ENCODE measurements at regions not wholly inside any gene's neighbourhood (a gene's known extent, or its start where the extent isn't known, plus 50 kb on each side); places are given as distances from the start of the nearest gene placed in this dataset.

DNA sequence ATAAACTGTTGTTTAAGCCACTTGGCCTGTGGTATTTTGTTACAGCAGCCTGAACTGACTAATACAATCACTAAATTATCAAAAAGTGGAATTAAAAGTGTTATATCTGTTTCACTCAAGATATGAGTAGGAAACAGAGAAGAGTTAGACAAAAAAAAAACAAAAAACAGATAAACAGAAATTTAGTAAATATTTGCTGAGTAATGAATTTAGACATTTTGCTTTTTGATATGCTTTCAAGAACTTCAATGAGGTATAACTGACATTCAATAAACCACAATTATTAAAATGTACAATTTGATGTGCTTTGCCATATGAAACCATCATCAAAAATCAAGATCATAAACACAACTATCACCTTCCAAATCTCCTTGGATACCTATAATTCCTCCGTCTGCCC is 369.2 kb downstream of the PAX1 start:
- Histone ChIP-seq H3K27me3 (ENCODE audit: insufficient read depth, low read length, poor library complexity, severe bottlenecking) (no peaks in the 10 kb centered on the region), H3K4me1 (ENCODE audit: insufficient read depth, low read length, poor library complexity, severe bottlenecking) (no peaks in the 10 kb centered on the region), H3K4me2 (ENCODE audit: low read depth, low read length, poor library complexity, severe bottlenecking) (no peak overlapping the region), H3K79me2 (ENCODE audit: insufficient read depth, low read length) (no peaks in the 10 kb centered on the region), H3K4me3 (ENCODE audit: low read length, poor library complexity, severe bottlenecking) (no peak overlapping the region), H4K20me1 (ENCODE audit: insufficient read depth, low read length, poor library complexity, severe bottlenecking) (no peaks in the 10 kb centered on the region), H3F3A (ENCODE audit: low read depth) (no peaks in the 10 kb centered on the region), H3K9me3 (ENCODE audit: insufficient read depth, low read depth, low read length) (no peaks in the 10 kb centered on the region), H3K36me3 (ENCODE audit: insufficient read depth, low read length) (no peaks in the 10 kb centered on the region), H2AFZ (ENCODE audit: low read length) (no peak overlapping the region), H3K9ac (ENCODE audit: low read depth, low read length, poor library complexity, severe bottlenecking) (no peak overlapping the region), H3K9me2 (replicated peaks; ENCODE audit: low read depth, low read length) (no peaks in the 10 kb centered on the region)
- no peak for TF ChIP-seq EZH2phosphoT487 (IDR thresholded peaks at IDR 0.05; ENCODE audit: borderline replicate concordance)
- TF ChIP-seq, protein P1, sequence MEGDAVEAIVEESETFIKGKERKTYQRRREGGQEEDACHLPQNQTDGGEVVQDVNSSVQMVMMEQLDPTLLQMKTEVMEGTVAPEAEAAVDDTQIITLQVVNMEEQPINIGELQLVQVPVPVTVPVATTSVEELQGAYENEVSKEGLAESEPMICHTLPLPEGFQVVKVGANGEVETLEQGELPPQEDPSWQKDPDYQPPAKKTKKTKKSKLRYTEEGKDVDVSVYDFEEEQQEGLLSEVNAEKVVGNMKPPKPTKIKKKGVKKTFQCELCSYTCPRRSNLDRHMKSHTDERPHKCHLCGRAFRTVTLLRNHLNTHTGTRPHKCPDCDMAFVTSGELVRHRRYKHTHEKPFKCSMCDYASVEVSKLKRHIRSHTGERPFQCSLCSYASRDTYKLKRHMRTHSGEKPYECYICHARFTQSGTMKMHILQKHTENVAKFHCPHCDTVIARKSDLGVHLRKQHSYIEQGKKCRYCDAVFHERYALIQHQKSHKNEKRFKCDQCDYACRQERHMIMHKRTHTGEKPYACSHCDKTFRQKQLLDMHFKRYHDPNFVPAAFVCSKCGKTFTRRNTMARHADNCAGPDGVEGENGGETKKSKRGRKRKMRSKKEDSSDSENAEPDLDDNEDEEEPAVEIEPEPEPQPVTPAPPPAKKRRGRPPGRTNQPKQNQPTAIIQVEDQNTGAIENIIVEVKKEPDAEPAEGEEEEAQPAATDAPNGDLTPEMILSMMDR (conservative IDR thresholded peaks at IDR 0.05; ENCODE audit: low read length): no peak

DNA sequence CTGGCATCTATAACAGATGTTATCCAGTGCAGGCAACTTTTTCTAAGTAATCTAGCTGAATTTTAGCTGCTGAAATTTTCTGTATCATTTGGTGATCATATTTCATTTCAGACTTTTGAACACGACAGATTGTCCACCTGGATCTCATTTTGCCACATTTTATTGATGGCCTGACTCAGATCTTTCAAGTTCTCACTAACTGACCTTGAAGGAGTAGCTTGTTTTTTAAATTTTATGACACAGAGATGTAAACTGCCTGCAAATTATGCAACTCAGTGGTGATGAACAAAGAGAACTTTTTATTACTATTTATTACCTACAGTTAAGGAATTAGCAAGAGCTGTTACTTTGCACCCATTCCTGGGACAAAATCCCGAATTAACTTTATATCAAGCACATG is 366.4 kb downstream of the PAX1 start:
- Histone ChIP-seq H4K20me1 (ENCODE audit: insufficient read depth, low read length, poor library complexity, severe bottlenecking) (no peaks in the 10 kb centered on the region), H3K4me3 (ENCODE audit: low read length, poor library complexity, severe bottlenecking) (no peak overlapping the region), H3F3A (ENCODE audit: low read depth) (no peaks in the 10 kb centered on the region), H3K9me2 (replicated peaks; ENCODE audit: low read depth, low read length) (no peaks in the 10 kb centered on the region), H3K4me1 (ENCODE audit: insufficient read depth, low read length, poor library complexity, severe bottlenecking) (peaks cover 8% of the 10 kb centered on the region), H3K79me2 (ENCODE audit: insufficient read depth, low read length) (no peaks in the 10 kb centered on the region), H3K4me2 (ENCODE audit: low read depth, low read length, poor library complexity, severe bottlenecking) (no peak overlapping the region), H3K27me3 (ENCODE audit: insufficient read depth, low read length, poor library complexity, severe bottlenecking) (no peaks in the 10 kb centered on the region), H2AFZ (ENCODE audit: low read length) (no peak overlapping the region), H3K9ac (ENCODE audit: low read depth, low read length, poor library complexity, severe bottlenecking) (no peak overlapping the region), H3K9me3 (ENCODE audit: insufficient read depth, low read depth, low read length) (no peaks in the 10 kb centered on the region), H3K36me3 (ENCODE audit: insufficient read depth, low read length) (no peaks in the 10 kb centered on the region)
- TF ChIP-seq EZH2phosphoT487 (IDR thresholded peaks at IDR 0.05; ENCODE audit: borderline replicate concordance): no peak
- TF ChIP-seq, protein P1 (conservative IDR thresholded peaks at IDR 0.05; ENCODE audit: low read length): no peak

DNA sequence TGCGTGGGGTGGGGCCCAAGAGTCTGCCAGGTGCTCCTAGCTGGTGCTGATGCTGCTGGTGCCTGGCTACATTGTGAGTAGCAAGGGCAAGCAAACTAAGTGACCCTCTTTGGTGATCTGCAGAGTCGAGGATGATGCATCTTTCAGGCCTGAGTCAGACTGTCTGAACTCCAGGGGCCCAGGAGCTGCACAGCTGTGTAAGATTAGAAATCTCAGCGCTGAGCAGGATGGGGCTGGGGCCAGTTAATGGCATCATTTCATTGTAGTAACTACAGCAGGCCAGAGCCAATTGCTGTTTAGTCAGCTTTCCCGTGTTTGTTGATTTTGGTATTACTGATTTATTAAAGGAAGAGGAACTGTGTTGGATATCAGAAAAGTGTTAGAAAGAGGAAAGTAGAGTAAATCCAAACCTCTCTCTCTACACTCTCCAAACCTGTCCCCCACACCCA is 365.2 kb downstream of the PAX1 start:
- peaks cover 17% of the 10 kb centered on the region for H3K4me1 ChIP-seq (ENCODE audit: insufficient read depth, low read length, poor library complexity, severe bottlenecking)
- TF ChIP-seq, protein P1 (conservative IDR thresholded peaks at IDR 0.05; ENCODE audit: low read length): no peak
- TF ChIP-seq EZH2phosphoT487 (IDR thresholded peaks at IDR 0.05; ENCODE audit: borderline replicate concordance): no peak
- H3K4me3 ChIP-seq (ENCODE audit: low read length, poor library complexity, severe bottlenecking): no peak overlapping the region
- no peaks in the 10 kb centered on the region for H3K9me2 ChIP-seq (replicated peaks; ENCODE audit: low read depth, low read length)
- H3K79me2 ChIP-seq (ENCODE audit: insufficient read depth, low read length): no peaks in the 10 kb centered on the region
- no peaks in the 10 kb centered on the region for H4K20me1 ChIP-seq (ENCODE audit: insufficient read depth, low read length, poor library complexity, severe bottlenecking)
- no peaks in the 10 kb centered on the region for H3K36me3 ChIP-seq (ENCODE audit: insufficient read depth, low read length)
- no peak overlapping the region for H3K9ac ChIP-seq (ENCODE audit: low read depth, low read length, poor library complexity, severe bottlenecking)
- H2AFZ ChIP-seq (ENCODE audit: low read length): no peak overlapping the region
- no peaks in the 10 kb centered on the region for H3K9me3 ChIP-seq (ENCODE audit: insufficient read depth, low read depth, low read length)
- no peak overlapping the region for H3K4me2 ChIP-seq (ENCODE audit: low read depth, low read length, poor library complexity, severe bottlenecking)
- H3K27me3 ChIP-seq (ENCODE audit: insufficient read depth, low read length, poor library complexity, severe bottlenecking): no peaks in the 10 kb centered on the region
- H3F3A ChIP-seq (ENCODE audit: low read depth): no peaks in the 10 kb centered on the region

Measured in Loucy (cell line).